Thyroid gland (tissue), 4 donors: ENCODE measurements at regions not wholly inside any gene's neighbourhood (a gene's known extent, or its start where the extent isn't known, plus 50 kb on each side); places are given as distances from the start of the nearest gene placed in this dataset.

Experiments used
- DNase-seq, 2 donors: peaks; one replicate each; pipeline ENCODE4 v3.0.0-alpha.2; 2019
- H3K27ac ChIP-seq, 3 donors: fragments of 200-600 bp; sonication (generic); 1 replicate in 2 of 3; 2 replicates in 1 of 3; pipeline ENCODE4 v1.5.1; 2016 to 2019; ENCODE audit warnings: mild to moderate bottlenecking in 1 of 3, moderate library complexity in 1 of 3
- H3K27me3 ChIP-seq: fragments of 200-600 bp; sonication (generic); one replicate; pipeline ENCODE4 v1.5.1; 2019
- H3K36me3 ChIP-seq, 2 donors: fragments of 200-600 bp; sonication (generic); one replicate each; pipeline ENCODE4 v1.5.1; 2016 to 2019
- H3K4me1 ChIP-seq, 2 donors: fragments of 200-600 bp; sonication (generic); one replicate each; pipeline ENCODE4 v1.5.1; 2017 to 2019
- H3K4me3 ChIP-seq, 3 donors: fragments of 200-600 bp; sonication (generic); replicated peaks in 1 of 3; 1 replicate in 2 of 3; 2 replicates in 1 of 3; pipeline ENCODE4 v1.5.1; 2016; ENCODE audit warnings: mild to moderate bottlenecking in 1 of 3
- H3K9me3 ChIP-seq: fragments of 200-600 bp; sonication (generic); one replicate; pipeline ENCODE4 v1.5.1; 2017
- CTCF ChIP-seq, 6 experiments: fragments of 200-600 bp in 3 of 6; fragments of 450-650 bp in 3 of 6; sonication (generic) in 3 of 6; IDR thresholded peaks; one replicate each; pipeline ENCODE4 v1.5.1; 2016 to 2019; ENCODE audit warnings: antibody characterized with exemption in 6 of 6, mild to moderate bottlenecking in 2 of 6, inconsistent platforms in 1 of 6, moderate library complexity in 1 of 6
- POLR2A ChIP-seq, 2 donors: fragments of 450-650 bp; IDR thresholded peaks; one replicate each; pipeline ENCODE4 v1.6.1; 2017; ENCODE audit warnings: antibody characterized with exemption in 2 of 2, mild to moderate bottlenecking in 2 of 2, moderate library complexity in 1 of 2
- WGBS, 2 donors: methylation state at CpG; one replicate each; pipeline ENCODE4 v1.1.5; 2017; 5-methylcytosine and 5-hydroxymethylcytosine counted together
- intact Hi-C: fragments of 100-400 bp; cut with DNase I; formaldehyde crosslinking; loops from one replicate; pipeline ENCODE4 v1.15.1; 2023

- no peaks in the 10 kb centered on the region for H3K36me3 ChIP-seq
- no peaks in the 10 kb centered on the region for H3K9me3 ChIP-seq
- H3K27ac ChIP-seq, result no peak overlapping the region
- H3K4me3 ChIP-seq, result no peak overlapping the region
- 68 to 72% methylated on average over 23 of the region's 23 CpGs for WGBS, 2 donors
- TF ChIP-seq CTCF (IDR thresholded peaks at IDR 0.05) (no peak), POLR2A (IDR thresholded peaks at IDR 0.05) (no peak)
- DNase-seq, result no peak
- intact Hi-C loops, result no loop called here
- no peaks in the 10 kb centered on the region for H3K27me3 ChIP-seq
- no peaks in the 10 kb centered on the region for H3K4me1 ChIP-seq
Observed at GRCh38 chrX:973010-973632, 239.3 kb downstream of the CRLF2 start.

GRCh38 chrX:968148-968965 lies 244.1 kb downstream of the CRLF2 start:
- Histone ChIP-seq H3K4me3 (no peak overlapping the region), H3K27me3 (no peaks in the 10 kb centered on the region), H3K27ac (no peak overlapping the region), H3K4me1 (no peaks in the 10 kb centered on the region), H3K36me3 (no peaks in the 10 kb centered on the region), H3K9me3 (no peaks in the 10 kb centered on the region)
- TF ChIP-seq CTCF (IDR thresholded peaks at IDR 0.05), result no peak
- no peak for DNase-seq
- 70 to 73% methylated on average over 13 of the region's 13 CpGs for WGBS, 2 donors
- intact Hi-C loops, result no loop called here

DNA sequence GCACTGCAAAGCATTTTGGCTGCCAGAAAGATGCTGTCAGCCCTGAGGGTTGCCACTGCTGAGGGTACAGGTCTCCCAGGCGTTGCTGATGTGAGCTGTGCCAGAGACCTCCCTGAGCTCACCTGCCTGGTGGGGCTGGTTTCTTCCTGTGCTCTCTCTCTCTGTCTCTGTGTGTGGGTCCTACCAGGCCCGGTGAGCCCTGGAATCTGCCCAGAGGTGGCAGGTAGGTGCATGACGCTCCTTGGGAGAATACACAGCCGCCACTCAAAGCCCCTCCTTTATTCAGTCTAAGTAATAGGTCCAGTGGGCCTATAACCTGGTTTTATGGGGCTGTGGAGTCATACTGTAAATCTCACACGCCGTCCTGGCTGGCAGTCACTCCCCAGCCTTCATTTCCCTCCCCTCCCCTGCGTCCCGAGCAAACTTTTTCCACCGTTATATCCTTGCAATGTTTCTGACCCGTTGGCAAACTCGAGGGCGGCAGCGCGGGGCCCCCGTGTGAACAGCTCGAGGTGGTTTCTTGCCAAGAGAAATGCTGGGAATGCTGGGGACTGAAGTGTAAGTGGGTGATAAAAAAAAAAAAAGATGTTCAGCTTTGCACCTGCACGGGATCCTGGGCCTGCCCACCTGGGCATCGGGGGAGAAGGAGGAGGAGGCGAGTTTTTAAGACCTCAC lies 245.9 kb downstream of the CRLF2 start:
- Histone ChIP-seq H3K4me3 (no peak overlapping the region), H3K4me1 (no peaks in the 10 kb centered on the region), H3K36me3 (no peaks in the 10 kb centered on the region), H3K27me3 (no peaks in the 10 kb centered on the region), H3K27ac (no peak overlapping the region), H3K9me3 (no peaks in the 10 kb centered on the region)
- WGBS, 2 donors, result 78% methylated on average over 19 of the region's 19 CpGs
- no peak for DNase-seq
- intact Hi-C loops, result no loop called here
- TF ChIP-seq POLR2A (IDR thresholded peaks at IDR 0.05), result no peak
- TF ChIP-seq CTCF (IDR thresholded peaks at IDR 0.05), result no peak

- H3K27ac ChIP-seq, result no peak overlapping the region
- no peaks in the 10 kb centered on the region for H3K9me3 ChIP-seq
- H3K4me3 ChIP-seq, result no peak overlapping the region
- H3K36me3 ChIP-seq, result no peaks in the 10 kb centered on the region
- DNase-seq, result no peak
- intact Hi-C loops, result no loop called here
- H3K27me3 ChIP-seq, result no peaks in the 10 kb centered on the region
- WGBS, 2 donors, result 48 to 60% methylated on average over 10 of the region's 10 CpGs
- TF ChIP-seq POLR2A (IDR thresholded peaks at IDR 0.05) (no peak), CTCF (IDR thresholded peaks at IDR 0.05) (no peak)
- H3K4me1 ChIP-seq, result no peaks in the 10 kb centered on the region
Observed at GRCh38 chrX:964831-965416, 247.5 kb downstream of the CRLF2 start.
